ENCODE measurements at regions not wholly inside any gene's neighbourhood (a gene's known extent, or its start where the extent isn't known, plus 50 kb on each side); places are given as distances from the start of the nearest gene placed in this dataset.

GRCh38 chr11:90496722-90497121 is 273.9 kb upstream of the CHORDC1 start:
- H3K4me3 ChIP-seq = no peak overlapping the region
- H3K27ac ChIP-seq = no peak overlapping the region
- ATAC-seq (ENCODE audit: insufficient number of reproducible peaks, low FRiP score, low read depth) (no peak), DNase-seq (ENCODE audit: low spot score) (no peak)
- H3K9me3 ChIP-seq = peaks cover 3% of the 10 kb centered on the region
- H3K36me3 ChIP-seq = no peaks in the 10 kb centered on the region
- no peaks in the 10 kb centered on the region for H3K27me3 ChIP-seq (replicated peaks; ENCODE audit: insufficient read depth)
- no peaks in the 10 kb centered on the region for H3K4me1 ChIP-seq (ENCODE audit: control insufficient read depth in 1 of 2, low read depth in 2 of 2)
- TF ChIP-seq, protein P1, sequence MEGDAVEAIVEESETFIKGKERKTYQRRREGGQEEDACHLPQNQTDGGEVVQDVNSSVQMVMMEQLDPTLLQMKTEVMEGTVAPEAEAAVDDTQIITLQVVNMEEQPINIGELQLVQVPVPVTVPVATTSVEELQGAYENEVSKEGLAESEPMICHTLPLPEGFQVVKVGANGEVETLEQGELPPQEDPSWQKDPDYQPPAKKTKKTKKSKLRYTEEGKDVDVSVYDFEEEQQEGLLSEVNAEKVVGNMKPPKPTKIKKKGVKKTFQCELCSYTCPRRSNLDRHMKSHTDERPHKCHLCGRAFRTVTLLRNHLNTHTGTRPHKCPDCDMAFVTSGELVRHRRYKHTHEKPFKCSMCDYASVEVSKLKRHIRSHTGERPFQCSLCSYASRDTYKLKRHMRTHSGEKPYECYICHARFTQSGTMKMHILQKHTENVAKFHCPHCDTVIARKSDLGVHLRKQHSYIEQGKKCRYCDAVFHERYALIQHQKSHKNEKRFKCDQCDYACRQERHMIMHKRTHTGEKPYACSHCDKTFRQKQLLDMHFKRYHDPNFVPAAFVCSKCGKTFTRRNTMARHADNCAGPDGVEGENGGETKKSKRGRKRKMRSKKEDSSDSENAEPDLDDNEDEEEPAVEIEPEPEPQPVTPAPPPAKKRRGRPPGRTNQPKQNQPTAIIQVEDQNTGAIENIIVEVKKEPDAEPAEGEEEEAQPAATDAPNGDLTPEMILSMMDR (IDR thresholded peaks at IDR 0.05) = no peak

- no peaks in the 10 kb centered on the region for H3K27me3 ChIP-seq (replicated peaks; ENCODE audit: insufficient read depth)
- TF ChIP-seq, protein P1 (IDR thresholded peaks at IDR 0.05) = no peak
- peaks cover 8 to 9% of the 10 kb centered on the region in 2 donors for H3K4me1 ChIP-seq (ENCODE audit: control insufficient read depth in 1 of 2, low read depth in 2 of 2)
- peaks cover 3% of the 10 kb centered on the region for H3K9me3 ChIP-seq
- H3K36me3 ChIP-seq = no peaks in the 10 kb centered on the region
- H3K4me3 ChIP-seq = no peak overlapping the region
- DNase-seq (ENCODE audit: low spot score) (no peak), ATAC-seq (ENCODE audit: insufficient number of reproducible peaks, low FRiP score, low read depth) (no peak)
- no peak overlapping the region for H3K27ac ChIP-seq
Observed at GRCh38 chr11:90493379-90493778, 270.5 kb upstream of the CHORDC1 start.

GRCh38 chr11:90491466-90491865 is 268.6 kb upstream of the CHORDC1 start:
- ATAC-seq (ENCODE audit: insufficient number of reproducible peaks, low FRiP score, low read depth) (no peak), DNase-seq (ENCODE audit: low spot score) (no peak)
- no peak overlapping the region for H3K4me3 ChIP-seq
- H3K36me3 ChIP-seq = no peaks in the 10 kb centered on the region
- peaks cover 8 to 9% of the 10 kb centered on the region in 2 donors for H3K4me1 ChIP-seq (ENCODE audit: control insufficient read depth in 1 of 2, low read depth in 2 of 2)
- H3K27me3 ChIP-seq (replicated peaks; ENCODE audit: insufficient read depth) = no peaks in the 10 kb centered on the region
- no peak overlapping the region for H3K27ac ChIP-seq
- TF ChIP-seq, protein P1 (IDR thresholded peaks at IDR 0.05) = no peak
- no peaks in the 10 kb centered on the region for H3K9me3 ChIP-seq

DNA sequence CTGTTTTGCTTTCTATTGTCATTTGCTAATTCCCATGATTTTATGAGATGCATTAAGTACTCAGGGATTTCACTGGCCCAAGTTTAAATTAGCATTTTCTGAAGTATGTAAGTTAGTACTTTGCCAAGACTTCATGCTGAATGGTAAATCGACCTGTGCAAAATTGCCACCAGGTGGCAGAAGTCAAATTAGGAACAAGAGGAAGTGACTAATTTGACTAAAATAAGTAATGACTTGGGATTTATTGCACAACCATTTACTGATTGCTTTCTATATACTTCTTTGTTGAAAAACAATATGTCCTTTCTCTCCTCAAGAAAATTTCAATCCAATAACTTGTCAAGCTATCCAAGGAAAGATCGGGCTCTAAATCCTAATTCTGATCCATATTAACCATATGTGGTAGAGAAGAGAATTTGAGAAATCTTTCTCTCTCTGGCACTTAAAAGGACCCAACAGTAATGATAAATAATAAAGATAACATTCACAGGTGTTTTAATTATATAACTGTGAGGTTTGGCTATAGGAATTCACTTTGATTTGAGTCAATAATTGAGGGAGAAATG is 253.7 kb upstream of the CHORDC1 start:
- Histone ChIP-seq H3K4me3 (no peak overlapping the region), H3K27me3 (replicated peaks; ENCODE audit: insufficient read depth) (no peaks in the 10 kb centered on the region), H3K9me3 (no peaks in the 10 kb centered on the region), H3K27ac (no peak overlapping the region), H3K4me1 (ENCODE audit: control insufficient read depth in 1 of 2, low read depth in 2 of 2) (no peaks in the 10 kb centered on the region), H3K36me3 (no peaks in the 10 kb centered on the region)
- TF ChIP-seq, protein P1 (IDR thresholded peaks at IDR 0.05) = no peak
- DNase-seq (ENCODE audit: low spot score) (no peak), ATAC-seq (ENCODE audit: insufficient number of reproducible peaks, low FRiP score, low read depth) (no peak)

DNA sequence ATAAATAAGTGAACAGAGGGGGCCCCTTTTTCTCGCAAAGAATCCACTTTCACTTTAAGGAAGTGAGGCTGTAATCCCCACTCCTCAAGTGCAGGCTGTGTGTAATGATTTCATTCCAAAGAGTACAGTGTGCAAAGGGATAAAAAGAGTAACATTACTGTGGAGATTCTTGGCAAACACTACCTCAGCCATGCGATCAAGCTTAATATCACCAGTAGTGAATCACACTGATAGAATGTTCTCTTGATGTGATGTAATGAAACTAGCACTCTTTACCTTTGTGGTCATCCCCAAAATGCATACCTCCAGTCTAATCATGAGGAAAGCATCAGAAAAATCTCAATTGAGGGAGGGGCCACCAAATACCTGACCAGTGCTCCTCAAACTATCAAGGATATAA is 246.1 kb upstream of the CHORDC1 start:
- Histone ChIP-seq H3K27me3 (replicated peaks; ENCODE audit: insufficient read depth) (no peaks in the 10 kb centered on the region), H3K27ac (no peak overlapping the region), H3K4me1 (ENCODE audit: control insufficient read depth in 1 of 2, low read depth in 2 of 2) (no peaks in the 10 kb centered on the region), H3K36me3 (no peaks in the 10 kb centered on the region), H3K4me3 (no peak overlapping the region), H3K9me3 (no peaks in the 10 kb centered on the region)
- no peak for DNase-seq (ENCODE audit: low spot score)
- TF ChIP-seq, protein P1 (IDR thresholded peaks at IDR 0.05) = no peak
- no peak for ATAC-seq (ENCODE audit: insufficient number of reproducible peaks, low FRiP score, low read depth)
